Sigmoid colon (tissue), 6 donors: ENCODE measurements at regions not wholly inside any gene's neighbourhood (a gene's known extent, or its start where the extent isn't known, plus 50 kb on each side); places are given as distances from the start of the nearest gene placed in this dataset.

Source experiments
- DNase-seq: peaks from one replicate; pipeline ENCODE4 v3.0.0-alpha.2; 2019
- H3K27ac ChIP-seq, 4 donors: fragments of 200-600 bp; sonication (generic); one replicate each; pipeline ENCODE4 v1.5.1; 2016 to 2019; ENCODE audit warnings: mild to moderate bottlenecking in 1 of 4
- H3K27me3 ChIP-seq, 3 donors: fragments of 200-600 bp; sonication (generic); one replicate each; pipeline ENCODE4 v1.5.1; 2019; ENCODE audit warnings: mild to moderate bottlenecking in 1 of 3
- H3K36me3 ChIP-seq, 4 donors: fragments of 200-600 bp; sonication (generic); one replicate each; pipeline ENCODE4 v1.5.1; 2016 to 2019
- H3K4me1 ChIP-seq, 4 donors: fragments of 200-600 bp; sonication (generic); one replicate each; pipeline ENCODE4 v1.5.1; 2017 to 2019
- H3K4me3 ChIP-seq, 4 donors: fragments of 200-600 bp; sonication (generic); one replicate each; pipeline ENCODE4 v1.5.1; 2017 to 2019; ENCODE audit warnings: mild to moderate bottlenecking in 2 of 4, moderate library complexity in 1 of 4
- H3K9me3 ChIP-seq, 4 donors: fragments of 200-600 bp in 3 of 4; sonication (generic) in 3 of 4; one replicate each; pipeline versions ENCODE4 v1.5.1 to v1.6.1; 2013 to 2019
- CTCF ChIP-seq, 4 experiments: fragments of 450-650 bp in 3 of 4; fragments of 200-600 bp in 1 of 4; IDR thresholded peaks; one replicate each; pipeline ENCODE4 v1.5.1; 2016 to 2019; ENCODE audit warnings: antibody characterized with exemption in 4 of 4, mild to moderate bottlenecking in 3 of 4, moderate library complexity in 2 of 4
- EP300 ChIP-seq, 4 donors: sonication (generic); formaldehyde crosslinking; IDR thresholded peaks; one replicate each; pipeline ENCODE4 v1.6.1; 2017; ENCODE audit warnings: antibody characterized with exemption in 4 of 4
- POLR2A ChIP-seq, 2 donors: fragments of 450-650 bp; IDR thresholded peaks; one replicate each; pipeline ENCODE4 v1.6.1; 2016; ENCODE audit warnings: antibody characterized with exemption in 2 of 2, mild to moderate bottlenecking in 2 of 2, moderate library complexity in 2 of 2
- POLR2AphosphoS5 ChIP-seq, 4 donors: sonication (generic); formaldehyde crosslinking; IDR thresholded peaks; one replicate each; pipeline ENCODE4 v1.6.1; 2017; ENCODE audit warnings: antibody characterized with exemption in 4 of 4
- WGBS, 2 donors: extraction: QIAGEN DNeasy Blood & Tissue Kit; methylation state at CpG; one replicate each; pipeline ENCODE4 v1.1.7; 2013; 5-methylcytosine and 5-hydroxymethylcytosine counted together
- intact Hi-C: fragments of 100-400 bp; cut with DNase I; formaldehyde crosslinking; loops from one replicate; pipeline ENCODE4 v1.15.1; 2023
- donor health status: healthy with polysubstance abuse.
- donor health status: healthy.

GRCh38 chr3:31377045-31377642 lies 155.6 kb upstream of the STT3B start:
- WGBS, 2 donors = 58 to 75% methylated on average over 5 of the region's 5 CpGs
- no peak for TF ChIP-seq POLR2AphosphoS5 (IDR thresholded peaks at IDR 0.05)
- TF ChIP-seq EP300 (IDR thresholded peaks at IDR 0.05) = no peak
- no peak for TF ChIP-seq CTCF (IDR thresholded peaks at IDR 0.05)
- no peak for TF ChIP-seq POLR2A (IDR thresholded peaks at IDR 0.05)
- H3K36me3 ChIP-seq = no peaks in the 10 kb centered on the region
- no peaks in the 10 kb centered on the region for H3K27me3 ChIP-seq
- H3K27ac ChIP-seq = no peak overlapping the region
- no peak overlapping the region for H3K4me3 ChIP-seq
- peaks cover 0 to 2% (median 0%) of the 10 kb centered on the region in 4 donors for H3K9me3 ChIP-seq
- no peak for DNase-seq
- no peaks in the 10 kb centered on the region for H3K4me1 ChIP-seq
- intact Hi-C loops = no loop called here

- TF ChIP-seq EP300 (IDR thresholded peaks at IDR 0.05) (no peak), CTCF (IDR thresholded peaks at IDR 0.05) (no peak), POLR2A (IDR thresholded peaks at IDR 0.05) (no peak), POLR2AphosphoS5 (IDR thresholded peaks at IDR 0.05) (no peak)
- Histone ChIP-seq H3K4me1 (no peaks in the 10 kb centered on the region), H3K9me3 (peaks cover 0 to 2% (median 0%) of the 10 kb centered on the region in 4 donors), H3K36me3 (no peaks in the 10 kb centered on the region), H3K27ac (no peak overlapping the region), H3K27me3 (no peaks in the 10 kb centered on the region), H3K4me3 (no peak overlapping the region)
- no peak for DNase-seq
- 85 to 96% methylated on average over 1 of the region's 1 CpG for WGBS, 2 donors
- intact Hi-C loops = no loop called here
Observed at GRCh38 chr3:31378231-31378630, 154.5 kb upstream of the STT3B start.

GRCh38 chr3:31379598-31379997 lies 153.1 kb upstream of the STT3B start:
- intact Hi-C loops = no loop called here
- Histone ChIP-seq H3K4me1 (no peaks in the 10 kb centered on the region), H3K4me3 (no peak overlapping the region), H3K36me3 (no peaks in the 10 kb centered on the region), H3K27ac (no peak overlapping the region), H3K9me3 (peaks cover 0 to 2% (median 0%) of the 10 kb centered on the region in 4 donors), H3K27me3 (no peaks in the 10 kb centered on the region)
- DNase-seq = no peak
- 95 to 96% methylated on average over 2 of the region's 2 CpGs for WGBS, 2 donors
- TF ChIP-seq EP300 (IDR thresholded peaks at IDR 0.05) (no peak), CTCF (IDR thresholded peaks at IDR 0.05) (no peak), POLR2AphosphoS5 (IDR thresholded peaks at IDR 0.05) (no peak), POLR2A (IDR thresholded peaks at IDR 0.05) (no peak)

- WGBS, 2 donors = 72 to 95% methylated on average over 1 of the region's 1 CpG
- intact Hi-C loops = no loop called here
Observed at GRCh38 chr3:31382856-31383255, 149.9 kb upstream of the STT3B start.

More at GRCh38 chr3:31382856-31383255, 149.9 kb upstream of the STT3B start:
- no peaks in the 10 kb centered on the region for H3K27me3 ChIP-seq
- no peak overlapping the region for H3K4me3 ChIP-seq
- H3K4me1 ChIP-seq = no peaks in the 10 kb centered on the region
- no peaks in the 10 kb centered on the region for H3K36me3 ChIP-seq
- no peak for TF ChIP-seq POLR2A (IDR thresholded peaks at IDR 0.05)
- no peak for TF ChIP-seq POLR2AphosphoS5 (IDR thresholded peaks at IDR 0.05)
- TF ChIP-seq CTCF (IDR thresholded peaks at IDR 0.05) = no peak
- TF ChIP-seq EP300 (IDR thresholded peaks at IDR 0.05) = no peak
- no peak for DNase-seq
- H3K27ac ChIP-seq = no peak overlapping the region
- peaks cover 0 to 2% (median 0%) of the 10 kb centered on the region in 4 donors for H3K9me3 ChIP-seq
